ENCODE measurements at regions not wholly inside any gene's neighbourhood (a gene's known extent, or its start where the extent isn't known, plus 50 kb on each side); places are given as distances from the start of the nearest gene placed in this dataset.

- no peak for TF ChIP-seq POLR2A (IDR thresholded peaks at IDR 0.05)
- TF ChIP-seq, protein P1, sequence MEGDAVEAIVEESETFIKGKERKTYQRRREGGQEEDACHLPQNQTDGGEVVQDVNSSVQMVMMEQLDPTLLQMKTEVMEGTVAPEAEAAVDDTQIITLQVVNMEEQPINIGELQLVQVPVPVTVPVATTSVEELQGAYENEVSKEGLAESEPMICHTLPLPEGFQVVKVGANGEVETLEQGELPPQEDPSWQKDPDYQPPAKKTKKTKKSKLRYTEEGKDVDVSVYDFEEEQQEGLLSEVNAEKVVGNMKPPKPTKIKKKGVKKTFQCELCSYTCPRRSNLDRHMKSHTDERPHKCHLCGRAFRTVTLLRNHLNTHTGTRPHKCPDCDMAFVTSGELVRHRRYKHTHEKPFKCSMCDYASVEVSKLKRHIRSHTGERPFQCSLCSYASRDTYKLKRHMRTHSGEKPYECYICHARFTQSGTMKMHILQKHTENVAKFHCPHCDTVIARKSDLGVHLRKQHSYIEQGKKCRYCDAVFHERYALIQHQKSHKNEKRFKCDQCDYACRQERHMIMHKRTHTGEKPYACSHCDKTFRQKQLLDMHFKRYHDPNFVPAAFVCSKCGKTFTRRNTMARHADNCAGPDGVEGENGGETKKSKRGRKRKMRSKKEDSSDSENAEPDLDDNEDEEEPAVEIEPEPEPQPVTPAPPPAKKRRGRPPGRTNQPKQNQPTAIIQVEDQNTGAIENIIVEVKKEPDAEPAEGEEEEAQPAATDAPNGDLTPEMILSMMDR (IDR thresholded peaks at IDR 0.05) = no peak
Observed at GRCh38 chr2:8138525-8138922, 543.3 kb upstream of the ID2 start.
